ENCODE measurements at regions not wholly inside any gene's neighbourhood (a gene's known extent, or its start where the extent isn't known, plus 50 kb on each side); places are given as distances from the start of the nearest gene placed in this dataset.

DNA sequence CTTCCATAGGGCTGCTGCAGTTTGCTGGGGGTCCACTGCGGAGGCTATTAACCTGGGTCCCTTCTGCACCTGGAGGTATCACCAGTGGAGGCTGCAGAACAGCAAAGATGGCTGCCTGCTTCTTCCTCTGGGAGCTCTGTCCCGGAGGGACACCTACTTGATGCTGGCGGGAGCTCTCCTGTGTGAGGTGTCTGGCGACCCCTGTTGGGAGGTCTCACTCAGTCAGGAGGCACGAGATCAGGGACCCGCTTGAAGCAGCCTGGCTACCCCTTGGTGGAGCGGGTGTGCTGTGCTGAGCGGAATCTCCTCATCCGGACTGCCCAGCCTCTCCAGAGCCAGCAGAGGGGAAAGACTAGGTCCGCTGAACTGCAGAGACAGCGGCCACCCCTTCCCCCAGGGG, 56.0 kb upstream of the CTXND1 start:
- Histone ChIP-seq H3K4me1 (ENCODE audit: insufficient read depth, low read length) (no peaks in the 10 kb centered on the region), H3K27me3 (ENCODE audit: control insufficient read depth in 1 of 2, insufficient read depth in 2 of 2, low read length in 2 of 2) (peaks cover 0 to 1% of the 10 kb centered on the region in 2 experiments), H3K36me3 (ENCODE audit: insufficient read depth, low read length) (no peaks in the 10 kb centered on the region), H3K27ac (ENCODE audit: low read depth in 1 of 2, low read length in 2 of 2) (no peak overlapping the region), H3K9me3 (ENCODE audit: control insufficient read depth in 1 of 2, insufficient read depth in 1 of 2, low read length in 2 of 2) (peaks cover 0 to 8% of the 10 kb centered on the region in 2 experiments), H3K4me3 (ENCODE audit: low read length) (no peak overlapping the region)
- intact Hi-C loops (cut with DNase I, micrococcal nuclease) = no loop called here
- H3K27me3 Mint-ChIP-seq = peaks cover 39% of the 10 kb centered on the region
- no peaks in the 10 kb centered on the region for H3K4me1 Mint-ChIP-seq (ENCODE audit: low read depth)
- TF ChIP-seq, protein P1, sequence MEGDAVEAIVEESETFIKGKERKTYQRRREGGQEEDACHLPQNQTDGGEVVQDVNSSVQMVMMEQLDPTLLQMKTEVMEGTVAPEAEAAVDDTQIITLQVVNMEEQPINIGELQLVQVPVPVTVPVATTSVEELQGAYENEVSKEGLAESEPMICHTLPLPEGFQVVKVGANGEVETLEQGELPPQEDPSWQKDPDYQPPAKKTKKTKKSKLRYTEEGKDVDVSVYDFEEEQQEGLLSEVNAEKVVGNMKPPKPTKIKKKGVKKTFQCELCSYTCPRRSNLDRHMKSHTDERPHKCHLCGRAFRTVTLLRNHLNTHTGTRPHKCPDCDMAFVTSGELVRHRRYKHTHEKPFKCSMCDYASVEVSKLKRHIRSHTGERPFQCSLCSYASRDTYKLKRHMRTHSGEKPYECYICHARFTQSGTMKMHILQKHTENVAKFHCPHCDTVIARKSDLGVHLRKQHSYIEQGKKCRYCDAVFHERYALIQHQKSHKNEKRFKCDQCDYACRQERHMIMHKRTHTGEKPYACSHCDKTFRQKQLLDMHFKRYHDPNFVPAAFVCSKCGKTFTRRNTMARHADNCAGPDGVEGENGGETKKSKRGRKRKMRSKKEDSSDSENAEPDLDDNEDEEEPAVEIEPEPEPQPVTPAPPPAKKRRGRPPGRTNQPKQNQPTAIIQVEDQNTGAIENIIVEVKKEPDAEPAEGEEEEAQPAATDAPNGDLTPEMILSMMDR (IDR thresholded peaks at IDR 0.05) = no peak
- DNase-seq (no peak), ATAC-seq (ENCODE audit: poor library complexity) (no peak)
- no peaks in the 10 kb centered on the region for H3K9me3 Mint-ChIP-seq
- POLR2A ChIA-PET = no interaction called here
- no peak overlapping the region for H3K27ac Mint-ChIP-seq
- H3K36me3 Mint-ChIP-seq (ENCODE audit: low read depth) = no peaks in the 10 kb centered on the region
- H3K4me3 Mint-ChIP-seq = no peak overlapping the region
- CTCF ChIA-PET = no interaction called here

DNA sequence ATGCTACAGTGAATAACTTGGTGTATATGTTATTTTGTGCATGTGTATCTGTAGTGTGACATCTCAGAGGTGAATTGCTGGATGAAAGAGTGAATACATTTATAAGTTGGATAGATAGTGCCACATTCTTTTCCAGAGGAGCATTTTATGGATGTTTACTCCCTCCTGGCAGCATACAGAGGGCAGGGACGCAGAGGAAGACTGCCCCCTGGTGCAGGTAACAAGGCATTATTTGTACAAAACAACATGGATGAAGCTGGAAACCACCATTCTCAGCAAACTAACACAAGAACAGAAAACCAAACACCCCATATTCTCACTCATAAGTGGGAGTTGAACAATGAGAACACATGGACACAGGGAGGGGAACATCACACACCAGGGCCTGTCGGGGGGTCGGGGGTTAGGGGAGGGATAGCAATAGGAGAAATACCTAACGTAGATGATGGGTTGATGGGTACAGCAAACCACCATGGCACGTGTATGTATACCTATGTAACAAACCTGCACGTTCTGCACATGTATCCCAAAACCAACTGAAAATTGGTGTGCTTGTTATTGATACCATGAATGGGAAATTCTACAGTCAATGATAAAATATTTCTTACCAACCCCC, 57.9 kb upstream of the CTXND1 start:
- peaks cover 0 to 3% of the 10 kb centered on the region in 2 experiments for H3K27me3 ChIP-seq (ENCODE audit: control insufficient read depth in 1 of 2, insufficient read depth in 2 of 2, low read length in 2 of 2)
- peaks cover 0 to 8% of the 10 kb centered on the region in 2 experiments for H3K9me3 ChIP-seq (ENCODE audit: control insufficient read depth in 1 of 2, insufficient read depth in 1 of 2, low read length in 2 of 2)
- CTCF ChIA-PET = no interaction called here
- Mint-ChIP-seq H3K9me3 (no peaks in the 10 kb centered on the region), H3K36me3 (ENCODE audit: low read depth) (no peaks in the 10 kb centered on the region), H3K27ac (no peak overlapping the region), H3K27me3 (peaks cover 42% of the 10 kb centered on the region), H3K4me1 (ENCODE audit: low read depth) (no peaks in the 10 kb centered on the region), H3K4me3 (no peak overlapping the region)
- ATAC-seq (ENCODE audit: poor library complexity) (no peak), DNase-seq (no peak)
- no peak overlapping the region for H3K27ac ChIP-seq (ENCODE audit: low read depth in 1 of 2, low read length in 2 of 2)
- intact Hi-C loops (cut with DNase I, micrococcal nuclease) = no loop called here
- POLR2A ChIA-PET = no interaction called here
- TF ChIP-seq, protein P1 (IDR thresholded peaks at IDR 0.05) = no peak
- no peaks in the 10 kb centered on the region for H3K36me3 ChIP-seq (ENCODE audit: insufficient read depth, low read length)
- no peaks in the 10 kb centered on the region for H3K4me1 ChIP-seq (ENCODE audit: insufficient read depth, low read length)
- H3K4me3 ChIP-seq (ENCODE audit: low read length) = no peak overlapping the region

DNA sequence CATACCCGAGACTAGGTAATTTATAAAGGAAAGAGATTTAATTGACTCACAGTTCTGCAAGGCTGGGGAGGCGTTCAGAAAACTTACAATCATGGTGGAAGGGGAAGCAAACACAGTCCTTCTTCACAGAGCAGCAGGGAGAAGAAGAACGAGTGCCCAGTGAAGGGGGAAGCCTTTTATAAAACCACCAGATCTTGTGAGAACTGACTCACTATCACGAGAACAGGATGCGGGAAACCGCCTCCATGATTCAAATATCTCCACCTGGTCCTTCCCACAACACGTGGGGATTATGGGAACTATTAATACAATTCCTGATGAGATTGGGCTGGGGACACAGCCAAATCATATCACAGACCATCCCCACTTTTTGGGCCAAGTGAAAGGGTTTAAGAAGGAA, 58.8 kb upstream of the CTXND1 start:
- Histone ChIP-seq H3K27ac (ENCODE audit: low read depth in 1 of 2, low read length in 2 of 2) (no peak overlapping the region), H3K27me3 (ENCODE audit: control insufficient read depth in 1 of 2, insufficient read depth in 2 of 2, low read length in 2 of 2) (peaks cover 0 to 7% of the 10 kb centered on the region in 2 experiments), H3K4me1 (ENCODE audit: insufficient read depth, low read length) (no peaks in the 10 kb centered on the region), H3K9me3 (ENCODE audit: control insufficient read depth in 1 of 2, insufficient read depth in 1 of 2, low read length in 2 of 2) (peaks cover 0 to 8% of the 10 kb centered on the region in 2 experiments), H3K4me3 (ENCODE audit: low read length) (no peak overlapping the region), H3K36me3 (ENCODE audit: insufficient read depth, low read length) (no peaks in the 10 kb centered on the region)
- intact Hi-C loops (cut with DNase I, micrococcal nuclease) = no loop called here
- no peaks in the 10 kb centered on the region for H3K9me3 Mint-ChIP-seq
- TF ChIP-seq, protein P1 (IDR thresholded peaks at IDR 0.05) = no peak
- ChIA-PET CTCF (no interaction called here), POLR2A (no interaction called here)
- no peak overlapping the region for H3K27ac Mint-ChIP-seq
- H3K4me3 Mint-ChIP-seq = no peak overlapping the region
- no peaks in the 10 kb centered on the region for H3K4me1 Mint-ChIP-seq (ENCODE audit: low read depth)
- ATAC-seq (ENCODE audit: poor library complexity) (no peak), DNase-seq (no peak)
- H3K27me3 Mint-ChIP-seq = peaks cover 50% of the 10 kb centered on the region
- no peaks in the 10 kb centered on the region for H3K36me3 Mint-ChIP-seq (ENCODE audit: low read depth)
